Smooth muscle cell (in vitro differentiated cells): ENCODE measurements at regions not wholly inside any gene's neighbourhood (a gene's known extent, or its start where the extent isn't known, plus 50 kb on each side); places are given as distances from the start of the nearest gene placed in this dataset.

Experiments used
- DNase-seq: peaks from one replicate; lab custom pipeline; 2025; ENCODE audit not compliant: unreplicated experiment; lab: John Stamatoyannopoulos, UW
- H2AFZ ChIP-seq: fragments of 200-600 bp; sonication (generic); 2 replicates; pipeline ENCODE4 v1.6.0; 2016; ENCODE audit warnings: antibody characterized with exemption, low read depth, mild to moderate bottlenecking
- H3F3A ChIP-seq: fragments of 200-600 bp; sonication (generic); 2 replicates; pipeline ENCODE4 v1.6.0; 2017; ENCODE audit warnings: antibody characterized with exemption, low read depth
- H3K27ac ChIP-seq: fragments of 200-600 bp; sonication (generic); 2 replicates; pipeline ENCODE4 v1.5.1; 2016; ENCODE audit warnings: low read depth, mild to moderate bottlenecking
- H3K27me3 ChIP-seq: fragments of 200-600 bp; sonication (generic); 2 replicates; pipeline ENCODE4 v1.6.1; 2016; ENCODE audit warnings: low read depth, mild to moderate bottlenecking
- H3K36me3 ChIP-seq: fragments of 200-600 bp; sonication (generic); 2 replicates; pipeline ENCODE4 v1.5.1; 2016; ENCODE audit warnings: low read depth
- H3K4me1 ChIP-seq: fragments of 200-600 bp; sonication (generic); 2 replicates; pipeline ENCODE4 v1.5.1; 2016; ENCODE audit warnings: low read depth
- H3K4me2 ChIP-seq: fragments of 200-600 bp; sonication (generic); 2 replicates; pipeline ENCODE4 v1.6.0; 2016; ENCODE audit warnings: mild to moderate bottlenecking
- H3K4me3 ChIP-seq: fragments of 200-600 bp; sonication (generic); 2 replicates; pipeline ENCODE4 v1.5.1; 2016; ENCODE audit warnings: mild to moderate bottlenecking
- H3K79me2 ChIP-seq: fragments of 200-600 bp; sonication (generic); 2 replicates; pipeline ENCODE4 v1.6.0; 2016; ENCODE audit warnings: low read depth, mild to moderate bottlenecking
- H3K9ac ChIP-seq: fragments of 200-600 bp; sonication (generic); 2 replicates; pipeline ENCODE4 v1.6.0; 2016; ENCODE audit warnings: low read depth
- H3K9me3 ChIP-seq: fragments of 200-600 bp; sonication (generic); replicated peaks from 2 replicates; pipeline ENCODE4 v1.5.1; 2016; ENCODE audit warnings: low read depth
- H4K20me1 ChIP-seq: fragments of 200-600 bp; sonication (generic); 2 replicates; pipeline ENCODE4 v1.6.0; 2016; ENCODE audit warnings: low read depth
- CTCF ChIP-seq: fragments of 200-600 bp; sonication (generic); IDR thresholded peaks from 2 replicates; pipeline ENCODE4 v1.5.1; 2017; ENCODE audit warnings: borderline replicate concordance, mild to moderate bottlenecking, antibody characterized with exemption; ENCODE audit not compliant: insufficient read depth, poor library complexity, severe bottlenecking
- WGBS: methylation state at CpG from one replicate; pipeline ENCODE4 v1.1.7; 2016; ENCODE audit warnings: low lambda C conversion rate; 5-methylcytosine and 5-hydroxymethylcytosine counted together

DNA sequence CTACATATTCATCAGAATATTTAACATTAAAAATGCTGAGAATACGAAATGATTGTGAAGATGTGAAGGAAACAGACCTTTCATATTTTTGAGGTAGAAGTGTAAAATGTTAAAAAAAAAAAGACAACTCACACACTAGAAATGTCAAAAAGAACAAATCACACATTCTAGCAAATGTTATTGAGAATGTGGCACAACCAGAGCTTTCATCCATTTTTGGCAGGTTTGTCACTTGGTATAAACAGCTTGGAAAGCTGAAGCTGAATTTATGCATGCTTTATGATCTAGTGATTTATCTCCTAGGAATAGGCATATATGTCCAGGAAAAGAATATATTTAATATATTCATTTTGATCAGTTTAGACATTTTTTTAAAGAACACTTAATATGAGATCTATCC lies 784.9 kb upstream of the GHITM start:
- Histone ChIP-seq H3K9me3 (no peaks in the 10 kb centered on the region), H3K79me2 (no peaks in the 10 kb centered on the region), H3K36me3 (no peaks in the 10 kb centered on the region), H4K20me1 (no peaks in the 10 kb centered on the region), H3K27me3 (no peaks in the 10 kb centered on the region), H2AFZ (no peak overlapping the region), H3K27ac (no peak overlapping the region), H3F3A (no peaks in the 10 kb centered on the region), H3K4me3 (no peak overlapping the region), H3K9ac (no peak overlapping the region), H3K4me2 (no peak overlapping the region), H3K4me1 (no peaks in the 10 kb centered on the region)
- DNase-seq, result no peak
- TF ChIP-seq CTCF, result no peak
- 94% methylated on average over 1 of the region's 1 CpG for WGBS

DNA sequence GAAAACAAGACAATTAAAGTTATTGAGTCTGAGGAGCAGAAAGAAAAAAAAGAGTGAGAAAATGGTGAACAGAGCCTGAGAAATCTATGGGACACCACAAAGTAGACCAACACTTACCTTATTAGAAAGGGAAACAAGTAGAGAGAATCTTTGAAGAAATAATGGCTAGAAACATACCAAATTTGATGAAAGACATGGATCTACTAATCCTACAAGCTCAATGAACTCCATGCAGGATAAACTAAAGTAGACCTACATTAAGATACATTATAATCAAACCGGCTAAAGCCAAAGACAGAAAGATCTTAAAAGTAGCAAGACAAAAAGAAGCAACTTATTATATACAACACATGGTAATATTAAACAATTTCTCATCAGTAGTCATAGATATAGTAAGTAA lies 782.3 kb upstream of the GHITM start:
- Histone ChIP-seq H3K9ac (no peak overlapping the region), H2AFZ (no peak overlapping the region), H4K20me1 (no peaks in the 10 kb centered on the region), H3F3A (no peaks in the 10 kb centered on the region), H3K4me3 (no peak overlapping the region), H3K27me3 (no peaks in the 10 kb centered on the region), H3K9me3 (no peaks in the 10 kb centered on the region), H3K27ac (no peak overlapping the region), H3K79me2 (no peaks in the 10 kb centered on the region), H3K4me1 (no peaks in the 10 kb centered on the region), H3K36me3 (no peaks in the 10 kb centered on the region), H3K4me2 (no peak overlapping the region)
- WGBS, result 39% methylated on average over 1 of the region's 1 CpG
- no peak for DNase-seq
- no peak for TF ChIP-seq CTCF

GRCh38 chr10:83357627-83358026 lies 781.7 kb upstream of the GHITM start:
- no peaks in the 10 kb centered on the region for H3F3A ChIP-seq
- H4K20me1 ChIP-seq, result no peaks in the 10 kb centered on the region
- H3K79me2 ChIP-seq, result no peaks in the 10 kb centered on the region
- TF ChIP-seq CTCF, result no peak
- H3K4me1 ChIP-seq, result no peaks in the 10 kb centered on the region
- no peak overlapping the region for H3K4me3 ChIP-seq
- H3K9ac ChIP-seq, result no peak overlapping the region
- H3K27ac ChIP-seq, result no peak overlapping the region
- H3K9me3 ChIP-seq, result no peaks in the 10 kb centered on the region
- no peak overlapping the region for H2AFZ ChIP-seq
- no peaks in the 10 kb centered on the region for H3K36me3 ChIP-seq
- DNase-seq, result no peak
- H3K4me2 ChIP-seq, result no peak overlapping the region
- H3K27me3 ChIP-seq, result no peaks in the 10 kb centered on the region

- no peak for TF ChIP-seq CTCF
- H3K4me3 ChIP-seq, result no peak overlapping the region
- DNase-seq, result no peak
- H3K4me1 ChIP-seq, result no peaks in the 10 kb centered on the region
- no peak overlapping the region for H3K27ac ChIP-seq
- no peaks in the 10 kb centered on the region for H3F3A ChIP-seq
- no peaks in the 10 kb centered on the region for H3K79me2 ChIP-seq
- H3K9me3 ChIP-seq, result no peaks in the 10 kb centered on the region
- no peaks in the 10 kb centered on the region for H3K27me3 ChIP-seq
- no peak overlapping the region for H3K4me2 ChIP-seq
- 85% methylated on average over 6 of the region's 6 CpGs for WGBS
- H4K20me1 ChIP-seq, result no peaks in the 10 kb centered on the region
- H2AFZ ChIP-seq, result no peak overlapping the region
- H3K9ac ChIP-seq, result no peak overlapping the region
- H3K36me3 ChIP-seq, result no peaks in the 10 kb centered on the region
Measured at GRCh38 chr10:83367036-83367435, 772.3 kb upstream of the GHITM start.
